ENCODE measurements at regions not wholly inside any gene's neighbourhood (a gene's known extent, or its start where the extent isn't known, plus 50 kb on each side); places are given as distances from the start of the nearest gene placed in this dataset.

GRCh38 chr14:95765051-95765450 lies 51.1 kb upstream of the TCL1A start:
- no peak for TF ChIP-seq TEAD1 (CRISPR knock-in tag; IDR thresholded peaks at IDR 0.05)
- TF ChIP-seq EZH2 (IDR thresholded peaks at IDR 0.05; ENCODE audit: borderline replicate concordance, low read depth, low read length) = no peak
- TF ChIP-seq CTCF (IDR thresholded peaks at IDR 0.05 in 2 of 3, conservative IDR thresholded peaks at IDR 0.05 in 1 of 3; ENCODE audit: insufficient read depth in 2 of 3, low read depth in 1 of 3, low read length in 3 of 3) = no peak
- TF ChIP-seq ELF4 (CRISPR knock-in tag; IDR thresholded peaks at IDR 0.05) = no peak
- TF ChIP-seq PRDM10 (IDR thresholded peaks at IDR 0.05; ENCODE audit: partially characterized antibody) = no peak
- TF ChIP-seq GATAD2B (IDR thresholded peaks at IDR 0.05; ENCODE audit: borderline replicate concordance) = no peak
- no peak for TF ChIP-seq ZNF184 (CRISPR knock-in tag; IDR thresholded peaks at IDR 0.05)
- TF ChIP-seq CEBPB (tag; IDR thresholded peaks at IDR 0.05) = no peak
- no peak for TF ChIP-seq EP300 (IDR thresholded peaks at IDR 0.05; ENCODE audit: low read length)
- TF ChIP-seq POLR2AphosphoS5 (IDR thresholded peaks at IDR 0.05; ENCODE audit: control insufficient read depth, insufficient read depth, low read depth, low read length) = no peak
- no peak for TF ChIP-seq TAF1 (IDR thresholded peaks at IDR 0.05; ENCODE audit: control insufficient read depth, extremely low read depth, insufficient read depth, low read length, severe bottlenecking)
- TF ChIP-seq POLR2A (conservative IDR thresholded peaks at IDR 0.05) = no peak
- TF ChIP-seq ZBED1 (IDR thresholded peaks at IDR 0.05) = no peak

Data from K562 (cell line).